GM18507 (cell line): ENCODE measurements at regions not wholly inside any gene's neighbourhood (a gene's known extent, or its start where the extent isn't known, plus 50 kb on each side); places are given as distances from the start of the nearest gene placed in this dataset.

ENCODE experiments used
- DNase-seq: peaks from one replicate; pipeline ENCODE4 v3.0.0; 2011; ENCODE audit warnings: low read depth; ENCODE audit not compliant: insufficient read length; ENCODE audit errors: extremely low spot score
- FAIRE-seq: peaks from 2 replicates; lab custom pipeline; 2011; peaks lifted over from hg19 to GRCh38; lab: Jason Lieb, UNC

DNA sequence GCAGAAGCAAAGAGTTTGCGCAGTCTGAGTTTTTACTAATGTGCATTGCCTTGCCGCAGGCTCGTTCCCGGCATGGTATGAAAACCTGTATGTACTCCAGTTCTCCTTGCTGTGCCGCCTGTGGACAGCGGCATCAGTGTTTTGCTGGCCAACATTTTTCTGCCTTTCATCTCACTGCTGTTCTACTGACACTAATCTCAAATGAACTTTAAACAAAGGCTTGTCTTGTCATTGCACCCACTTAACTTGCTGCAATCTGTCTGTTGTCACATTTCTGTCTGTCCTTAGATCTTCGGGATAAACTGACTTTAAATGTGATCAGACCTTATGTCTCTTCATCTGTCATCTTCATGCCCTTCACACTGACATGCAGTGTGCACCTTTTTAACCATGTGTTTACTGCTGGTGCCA, 71.7 kb upstream of the ZNRF2 start:
- FAIRE-seq (no peak), DNase-seq (no peak)

DNA sequence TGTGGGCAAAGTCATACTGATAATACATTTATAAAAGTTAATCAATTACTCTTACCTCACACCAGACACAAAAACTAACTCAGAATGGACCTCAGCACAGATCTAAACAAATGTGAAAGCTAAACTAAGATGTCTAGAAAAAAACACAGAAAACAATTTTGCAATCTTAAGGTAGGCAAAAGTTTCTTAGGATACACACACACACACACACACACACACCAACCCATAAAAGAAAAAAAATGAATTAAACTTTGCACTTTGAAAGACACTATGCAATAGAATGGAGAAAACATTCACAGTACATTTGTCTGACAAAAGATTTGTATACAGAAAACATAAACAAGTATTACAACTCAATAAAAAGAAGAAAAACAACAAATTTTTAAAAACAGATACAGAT, 70.8 kb upstream of the ZNRF2 start:
- DNase-seq (no peak), FAIRE-seq (no peak)

DNA sequence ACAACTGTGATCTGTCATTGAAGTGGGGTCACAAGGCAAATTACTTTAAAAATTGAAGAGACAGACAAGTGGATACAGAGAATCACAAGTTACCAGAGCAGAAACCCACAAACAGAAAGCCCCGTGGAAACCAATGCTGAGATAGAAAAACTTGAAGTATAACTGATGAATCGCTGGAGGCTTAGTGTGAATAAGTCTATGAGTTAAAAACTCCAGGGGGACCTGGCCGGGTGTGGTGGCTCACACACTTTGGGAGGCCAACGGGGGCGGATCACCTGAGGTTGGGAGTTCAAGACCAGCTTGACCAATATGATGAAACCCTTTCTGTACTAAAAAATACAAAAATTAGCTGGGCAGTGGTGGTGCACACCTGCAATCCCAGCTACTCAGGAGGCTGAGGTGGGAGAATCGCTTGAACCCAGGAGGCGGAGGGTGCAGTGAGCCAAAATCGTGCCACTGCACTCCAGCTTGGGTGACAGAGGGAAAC, 69.7 kb upstream of the ZNRF2 start:
- DNase-seq (no peak), FAIRE-seq (peak; percentile 77)

GRCh38 chr7:30221764-30222163, 62.6 kb upstream of the ZNRF2 start:
- FAIRE-seq (no peak), DNase-seq (no peak)

GRCh38 chr7:30222515-30223215, 61.7 kb upstream of the ZNRF2 start:
- no peak for DNase-seq
- FAIRE-seq, result no peak

DNA sequence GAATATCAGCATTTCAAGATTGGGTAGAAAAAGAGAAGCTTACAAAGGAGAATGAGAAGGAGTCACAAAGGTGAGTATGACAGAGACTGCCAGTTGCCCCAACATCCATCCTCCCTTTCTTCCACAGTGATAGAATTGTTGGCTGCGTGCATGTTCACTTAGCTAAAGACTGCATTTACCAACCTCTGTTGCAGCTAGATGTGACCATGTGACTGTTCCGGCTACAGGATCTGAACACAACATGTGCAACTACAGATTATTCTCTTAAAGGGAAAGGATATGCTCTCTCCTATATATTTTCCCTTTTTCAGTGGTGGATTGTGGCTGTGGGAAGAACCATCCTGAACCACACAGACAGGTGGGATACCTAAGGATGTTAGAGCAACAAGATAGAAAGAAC, 60.5 kb upstream of the ZNRF2 start:
- FAIRE-seq (no peak), DNase-seq (no peak)

GRCh38 chr7:30224511-30225062, 59.8 kb upstream of the ZNRF2 start:
- no peak for DNase-seq
- peak; percentile 58 for FAIRE-seq

- peak; percentile 88 for FAIRE-seq
- peak; percentile 46 for DNase-seq
Observed at GRCh38 chr7:30225863-30226613, 58.4 kb upstream of the ZNRF2 start.

- peak; percentile 24 for FAIRE-seq
- DNase-seq, result no peak
Observed at GRCh38 chr7:30226614-30227268, 57.7 kb upstream of the ZNRF2 start.

GRCh38 chr7:30231271-30231670, 53.1 kb upstream of the ZNRF2 start:
- DNase-seq, result no peak

GRCh38 chr7:30232391-30232790, 52.0 kb upstream of the ZNRF2 start:
- FAIRE-seq, result no peak
- no peak for DNase-seq

More at GRCh38 chr7:30231271-30231670, 53.1 kb upstream of the ZNRF2 start:
- FAIRE-seq, result no peak
